Stimulated activated CD8-positive, alpha-beta memory T cell treated with anti-CD3 and anti-CD28 coated beads, Interleukin-15, amount 100 ng/mL, for 1 hour (primary cell): ENCODE measurements at regions not wholly inside any gene's neighbourhood (a gene's known extent, or its start where the extent isn't known, plus 50 kb on each side); places are given as distances from the start of the nearest gene placed in this dataset.
"Not testable (repeated sequence)": the region's sequence is repeated elsewhere in the genome, so short reads cannot be mapped to it uniquely, and the experiment has no call there.

Source experiments
- DNase-seq: peaks from one replicate; pipeline ENCODE4 v3.0.0-alpha.2; 2020; ENCODE audit warnings: low read depth

DNA sequence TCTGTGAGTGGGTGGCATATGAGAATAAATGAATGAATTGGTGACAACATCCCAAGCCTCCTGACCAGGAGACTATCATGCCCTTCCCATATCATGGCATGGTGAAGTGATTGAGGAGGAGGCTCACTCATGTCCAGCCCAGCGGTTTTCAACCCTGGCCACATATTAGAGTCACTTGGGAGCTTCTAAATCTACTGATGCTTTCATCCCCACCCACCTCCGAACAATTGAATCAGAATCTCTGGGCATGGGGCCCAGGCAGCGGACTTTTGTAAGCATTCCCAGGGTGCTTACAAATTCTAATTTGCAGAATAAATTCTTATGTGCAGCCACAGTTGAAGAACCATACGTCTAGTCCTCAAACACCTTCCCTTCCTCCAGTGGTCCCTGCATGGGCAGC is 81.7 kb upstream of the SEC11C start:
- DNase-seq, result no peak

DNA sequence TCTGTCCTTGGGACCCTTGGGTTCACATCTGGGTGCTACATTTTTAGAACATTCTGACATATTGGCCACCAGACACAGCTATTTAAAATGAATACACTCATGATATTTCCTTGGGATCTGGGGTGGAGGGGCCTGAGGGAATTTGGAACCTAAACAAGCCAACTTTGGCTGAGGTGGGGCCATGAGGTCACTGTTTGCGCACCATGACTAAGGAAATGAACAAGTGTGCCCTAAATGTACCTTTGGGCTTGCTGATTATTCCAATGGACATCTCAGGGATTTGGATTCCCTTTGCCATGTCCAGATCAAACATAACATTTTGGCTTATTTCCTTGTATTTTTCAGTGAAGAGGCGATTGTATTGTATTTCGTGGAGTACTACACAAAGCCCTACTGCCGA is 80.5 kb upstream of the SEC11C start:
- no peak for DNase-seq

DNA sequence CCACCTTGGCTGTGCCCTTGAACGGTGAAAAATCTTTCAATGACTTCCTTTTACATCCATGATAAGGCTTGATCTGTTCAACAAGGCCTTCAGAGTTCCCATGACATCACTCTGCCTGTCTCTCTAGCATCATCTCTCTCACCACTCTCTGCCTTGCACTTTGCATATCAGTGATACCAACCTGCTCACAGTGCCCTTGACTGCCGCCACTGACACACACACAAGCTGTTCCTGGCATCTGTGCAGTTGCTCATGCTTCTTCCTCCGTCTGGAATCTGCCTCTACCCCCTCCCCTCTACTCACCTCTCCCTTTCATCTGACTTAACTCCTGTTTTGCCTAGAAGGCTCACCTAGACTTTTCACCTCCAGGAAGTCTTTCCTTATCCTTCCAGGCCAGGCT is 79.1 kb upstream of the SEC11C start:
- DNase-seq, result no peak

DNA sequence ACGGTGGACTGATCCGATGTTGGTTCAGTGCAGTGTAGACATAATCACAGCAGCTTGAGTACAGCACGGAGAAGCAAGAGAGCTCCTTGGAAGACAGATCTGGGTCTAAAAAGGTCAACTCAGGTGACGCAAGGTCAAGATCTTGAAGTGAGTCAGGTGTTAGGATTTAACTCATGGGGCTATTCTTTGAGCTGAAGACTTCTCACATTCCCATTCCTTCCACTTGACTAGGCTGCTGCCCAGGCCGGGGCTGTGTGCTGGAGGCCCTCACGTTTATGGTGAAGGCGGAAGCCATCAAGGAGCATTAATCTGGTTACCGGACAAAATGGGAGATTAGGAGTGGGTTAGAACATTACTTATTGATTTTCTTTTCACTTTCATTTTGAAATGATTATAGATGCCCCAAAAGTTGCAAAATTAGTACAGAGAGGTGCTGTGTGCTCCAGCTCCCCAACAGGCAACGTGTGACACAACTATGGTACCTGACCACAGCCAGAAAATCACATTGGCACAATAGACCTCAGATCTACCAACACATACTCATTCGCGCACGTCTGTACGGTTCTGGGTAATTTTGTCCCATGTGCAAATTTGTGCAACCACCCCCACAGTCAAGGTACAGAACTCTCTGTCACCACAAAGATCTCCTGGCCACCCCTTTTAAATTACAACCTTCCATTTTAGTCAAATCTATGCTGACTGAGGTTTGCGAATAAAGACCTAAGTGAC is 77.6 kb upstream of the SEC11C start:
- no peak for DNase-seq

DNA sequence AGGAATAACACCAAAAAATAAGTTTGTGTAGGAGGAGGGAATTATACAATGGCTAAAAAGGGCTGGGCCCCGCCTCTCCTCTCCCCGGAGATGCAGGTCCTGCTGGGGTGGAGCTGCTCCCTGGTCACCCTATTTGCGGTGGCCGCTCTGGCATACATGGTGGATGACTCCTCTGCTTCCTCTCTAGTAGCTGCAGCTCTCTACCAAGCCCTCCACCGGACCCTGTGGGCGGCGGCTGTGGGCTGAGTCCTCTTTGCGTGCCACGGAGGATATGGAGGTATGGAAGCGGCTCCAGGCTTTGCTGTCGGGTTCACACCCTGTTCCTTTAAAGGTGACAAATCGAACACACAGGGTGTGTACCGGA is 77.1 kb upstream of the SEC11C start:
- no peak for DNase-seq

DNA sequence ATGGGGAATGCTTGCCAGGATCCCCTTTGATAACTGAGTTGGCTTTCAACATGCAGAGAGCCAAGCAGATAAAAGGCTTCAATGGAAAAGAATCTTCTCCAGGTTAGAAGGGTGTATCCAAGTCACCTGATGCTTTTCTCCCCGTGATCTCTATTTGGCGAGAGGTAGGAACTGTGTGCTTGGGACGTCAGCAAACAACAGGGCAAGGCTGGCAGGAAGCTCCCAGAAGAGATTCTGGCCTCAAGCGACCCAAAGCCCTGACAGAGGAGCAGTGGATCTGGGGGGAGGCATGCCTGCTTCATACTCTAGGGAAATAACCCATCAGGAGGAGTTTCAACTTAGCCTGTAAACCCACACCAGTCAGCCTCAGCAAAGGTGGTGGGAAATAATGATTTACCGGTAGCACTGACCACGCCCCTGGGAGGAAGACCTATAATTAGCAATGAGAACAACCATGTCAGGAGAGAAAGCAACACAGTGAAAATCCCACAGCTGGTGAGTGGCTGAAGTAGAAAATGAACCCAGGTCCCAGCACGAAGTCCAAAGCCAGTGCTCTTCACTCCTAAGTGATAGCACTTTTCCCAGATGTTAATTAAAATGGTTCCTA is 76.3 kb upstream of the SEC11C start:
- DNase-seq, result no peak

DNA sequence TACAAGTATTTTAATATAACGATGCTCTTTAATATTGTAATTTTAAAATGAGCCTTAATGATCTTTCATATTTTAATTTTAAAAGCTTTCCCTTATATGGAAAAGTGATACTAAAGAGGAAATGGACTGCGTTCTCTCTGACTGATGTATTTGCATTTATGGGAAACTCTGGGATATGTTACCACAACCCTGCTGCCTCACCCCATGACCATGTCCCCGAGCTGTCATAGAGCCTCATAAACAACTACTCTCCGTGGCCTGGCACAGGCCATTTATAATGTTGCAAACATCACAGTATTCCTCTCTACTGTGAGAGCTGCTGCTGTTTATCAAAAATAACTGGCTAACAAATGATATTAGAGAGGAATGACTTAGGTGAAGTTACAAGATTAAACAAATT is 75.8 kb upstream of the SEC11C start:
- DNase-seq, result no peak

DNA sequence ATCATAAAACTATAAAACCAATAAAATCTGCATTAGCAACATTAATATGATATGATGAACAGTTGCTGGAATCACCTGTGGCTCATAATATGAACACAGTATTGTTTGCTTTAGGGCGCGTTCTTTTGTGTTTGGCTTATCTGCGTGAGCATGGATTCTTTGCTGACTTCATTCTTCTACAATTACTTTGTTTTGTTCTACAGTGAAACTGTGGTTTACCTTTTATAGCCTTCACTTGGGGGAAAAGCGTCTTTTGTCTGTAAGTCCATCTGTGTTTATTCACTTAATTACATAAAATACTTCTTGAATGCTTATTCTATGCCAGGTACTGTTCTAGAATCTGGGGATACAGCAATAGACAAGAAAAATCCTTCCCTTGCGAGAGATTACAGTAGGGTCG is 74.0 kb upstream of the SEC11C start:
- DNase-seq, result no peak

DNA sequence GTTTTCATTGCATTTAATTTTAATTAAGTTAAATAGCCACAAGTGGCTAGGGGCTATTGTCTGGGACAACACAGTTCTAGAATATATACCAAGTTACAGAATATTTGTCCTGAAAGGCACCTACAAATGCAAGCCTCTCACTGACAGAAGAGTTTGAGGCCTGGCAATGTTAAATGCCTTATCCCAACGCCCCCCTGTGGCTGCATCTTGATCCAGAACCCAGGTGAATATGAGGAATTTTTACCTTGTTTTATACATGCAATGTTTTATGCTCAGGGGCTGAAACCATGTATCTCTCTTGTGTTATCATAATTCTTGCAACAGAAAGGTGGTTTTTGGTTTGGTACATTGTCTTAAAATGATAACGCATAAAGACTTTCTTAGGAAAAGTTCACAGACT is 71.8 kb upstream of the SEC11C start:
- no peak for DNase-seq

DNA sequence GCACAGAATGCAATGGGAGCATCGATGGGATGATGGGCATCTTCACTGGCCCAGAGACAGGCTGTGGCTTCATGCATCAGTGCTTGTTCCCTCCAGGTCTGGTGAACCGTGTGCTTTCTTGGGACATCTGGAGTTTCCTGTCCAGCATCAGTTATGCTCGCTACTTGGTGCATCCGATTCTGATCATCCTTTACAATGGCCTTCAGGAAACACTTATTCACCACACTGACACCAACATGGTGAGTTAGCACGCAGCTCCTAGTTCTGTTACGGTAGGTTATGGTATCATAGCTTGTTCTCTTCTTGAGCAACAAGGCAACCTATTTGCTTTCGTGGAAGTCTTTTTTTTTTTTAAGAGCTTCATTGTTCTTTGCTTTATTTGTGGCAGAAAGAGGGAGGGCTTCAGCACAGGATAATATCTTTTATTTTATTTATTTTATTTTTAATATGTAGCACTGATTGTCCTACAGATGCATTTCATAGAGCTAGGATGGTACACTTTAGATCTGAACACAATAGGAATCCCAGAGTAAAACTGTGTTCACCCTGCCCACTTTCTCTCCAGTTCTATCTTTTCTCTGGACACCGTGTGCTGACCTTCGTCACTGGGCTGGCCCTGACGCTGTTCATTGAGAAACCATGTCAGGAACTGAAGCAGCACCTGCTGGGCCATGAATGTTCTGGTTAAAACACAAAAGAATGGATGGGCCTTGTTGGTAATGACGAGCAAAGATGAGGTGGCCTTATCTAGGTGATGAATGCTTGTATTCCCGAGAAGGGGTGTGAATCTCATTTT is 71.2 kb upstream of the SEC11C start:
- DNase-seq, result no peak

DNA sequence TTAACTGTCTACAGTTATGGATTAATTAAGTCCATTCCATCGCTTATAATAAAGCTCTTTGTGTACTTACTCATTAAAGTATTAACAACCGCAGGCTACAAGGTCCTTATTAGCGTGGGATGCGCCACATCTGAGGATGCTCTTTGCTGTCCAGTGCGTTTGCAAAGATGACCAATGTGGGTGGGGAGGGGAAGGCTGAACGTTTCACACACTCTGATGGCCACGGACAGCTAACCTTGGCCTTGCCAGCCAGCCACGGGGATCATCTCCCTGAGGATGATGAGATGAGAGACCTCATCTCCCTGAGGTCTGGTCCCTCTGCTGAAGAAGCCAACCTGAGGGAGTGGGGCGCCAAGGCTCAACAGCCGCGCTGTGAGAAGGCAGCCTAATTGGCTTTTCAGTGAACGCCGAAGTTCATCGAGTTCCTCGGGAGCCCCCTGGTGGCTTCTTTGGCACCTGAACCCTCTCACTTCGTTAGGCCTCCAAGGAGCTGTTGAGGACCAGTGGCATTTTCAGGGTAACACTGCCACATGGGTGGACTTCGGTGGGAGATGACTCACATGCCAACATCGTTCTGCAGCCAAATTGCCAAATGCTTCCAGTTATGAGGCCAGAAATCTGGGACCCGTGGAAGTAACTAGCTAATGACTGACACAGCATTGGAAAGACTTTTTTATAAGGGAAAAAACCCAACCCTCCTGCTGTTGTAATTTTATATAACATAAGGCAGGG is 69.3 kb upstream of the SEC11C start:
- DNase-seq, result peak; percentile 68

DNA sequence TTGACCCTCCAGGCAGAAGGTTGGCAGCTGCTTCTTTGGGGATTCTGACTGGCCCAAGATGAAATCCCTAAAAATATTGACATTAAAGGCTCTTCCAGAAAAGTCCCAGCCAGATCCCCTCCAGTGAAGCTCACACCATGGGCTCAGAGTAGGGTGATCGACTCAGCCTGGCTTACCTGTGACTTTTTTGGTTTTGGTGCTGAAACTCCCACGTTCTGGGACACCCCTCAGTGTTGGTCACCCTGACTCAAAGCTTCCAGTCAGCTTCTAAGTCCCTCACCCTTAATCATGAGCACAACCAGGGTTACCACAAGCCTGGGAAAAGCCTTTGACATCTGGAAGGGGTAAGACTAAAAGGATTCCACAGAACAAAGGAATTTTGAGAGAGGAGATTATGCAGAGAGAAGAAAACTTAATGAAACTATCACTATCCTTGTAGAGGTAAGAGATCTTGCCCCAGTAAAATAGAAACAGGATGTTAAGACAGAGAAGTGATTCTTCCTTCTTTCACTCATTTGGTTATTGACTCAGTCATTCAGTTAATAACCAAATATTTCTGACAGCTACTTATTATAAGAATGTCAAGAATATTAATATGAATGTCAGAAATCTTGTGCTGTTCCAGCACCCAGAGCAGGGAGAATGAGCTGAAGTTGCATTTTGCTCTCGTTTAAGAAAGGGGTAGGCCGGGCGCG is 66.8 kb upstream of the SEC11C start:
- no peak for DNase-seq

DNA sequence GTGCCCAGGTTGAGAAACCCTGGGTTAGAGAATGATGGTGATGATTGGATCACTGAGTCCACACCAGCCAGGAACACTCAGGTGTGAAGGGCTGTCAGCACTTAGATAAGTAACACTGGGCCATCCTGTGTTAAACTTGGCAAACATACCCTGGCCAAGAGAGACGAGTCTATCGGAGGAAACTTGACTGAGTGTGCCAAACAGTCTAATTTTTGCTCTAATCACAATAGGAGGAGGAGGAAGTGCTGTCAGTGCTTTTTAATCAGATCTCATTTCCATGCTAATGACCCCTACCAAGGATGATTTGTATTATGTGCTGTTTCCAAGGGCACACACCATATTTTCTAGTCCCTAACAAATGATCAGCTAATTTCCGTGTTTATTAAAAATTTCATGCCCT is 63.8 kb upstream of the SEC11C start:
- no peak for DNase-seq

DNA sequence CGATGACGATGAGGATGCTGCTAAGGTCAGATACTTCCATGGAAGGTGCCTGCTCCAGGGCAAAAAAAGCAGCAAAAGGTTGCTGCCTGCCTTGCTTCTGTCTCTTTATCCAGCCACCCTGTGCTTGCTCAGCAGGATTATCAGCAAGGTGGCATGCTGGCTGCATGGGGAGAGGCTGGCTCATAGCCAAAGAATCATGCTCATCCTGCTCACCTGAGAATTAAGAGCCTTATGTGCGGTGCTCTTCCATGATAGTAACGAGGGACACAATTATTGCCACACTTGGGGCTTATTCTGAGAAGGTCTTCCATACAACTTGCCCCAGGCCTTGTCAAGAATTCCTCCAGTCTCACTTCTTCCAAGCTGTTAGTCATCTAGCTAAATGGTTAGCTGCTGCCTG is 60.4 kb upstream of the SEC11C start:
- DNase-seq, result no peak

DNA sequence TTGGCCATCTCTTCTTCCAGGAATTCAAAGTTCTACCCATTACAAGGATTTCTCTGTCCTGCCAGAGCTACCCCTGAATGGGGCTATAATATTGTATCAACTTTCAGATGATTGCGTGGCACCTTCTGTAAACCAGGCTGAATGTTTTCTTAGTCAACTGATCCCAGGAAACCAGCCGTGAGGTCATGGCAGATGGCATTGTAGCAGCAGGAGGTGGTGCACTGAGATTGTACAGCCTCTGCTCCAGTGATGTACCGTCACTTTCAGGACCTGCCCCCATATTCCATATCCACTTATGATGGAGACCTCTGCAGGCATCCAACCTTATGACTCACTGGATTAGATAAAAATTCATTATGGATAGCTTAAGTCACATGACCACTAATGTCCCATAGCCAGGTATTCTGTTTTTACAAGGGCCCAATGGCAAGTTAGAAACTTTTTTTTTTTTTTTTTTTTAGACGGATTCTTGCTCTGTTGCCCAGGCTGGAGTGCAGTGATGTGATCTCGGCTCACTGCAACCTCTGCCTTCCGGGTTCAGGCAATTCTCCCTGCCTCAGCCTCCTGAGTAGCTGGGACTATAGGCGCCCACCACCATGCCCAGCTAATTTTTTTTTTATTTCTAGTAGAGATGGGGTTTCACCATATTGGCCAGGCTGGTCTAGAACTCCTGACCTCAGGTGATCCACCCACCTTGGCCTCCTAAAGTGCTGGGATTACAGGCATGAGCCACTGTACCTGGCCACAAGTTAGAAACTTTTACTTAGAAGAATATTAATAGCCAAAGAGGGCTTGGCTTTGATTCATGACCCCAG is 59.8 kb upstream of the SEC11C start:
- not testable (repeated sequence) for DNase-seq

DNA sequence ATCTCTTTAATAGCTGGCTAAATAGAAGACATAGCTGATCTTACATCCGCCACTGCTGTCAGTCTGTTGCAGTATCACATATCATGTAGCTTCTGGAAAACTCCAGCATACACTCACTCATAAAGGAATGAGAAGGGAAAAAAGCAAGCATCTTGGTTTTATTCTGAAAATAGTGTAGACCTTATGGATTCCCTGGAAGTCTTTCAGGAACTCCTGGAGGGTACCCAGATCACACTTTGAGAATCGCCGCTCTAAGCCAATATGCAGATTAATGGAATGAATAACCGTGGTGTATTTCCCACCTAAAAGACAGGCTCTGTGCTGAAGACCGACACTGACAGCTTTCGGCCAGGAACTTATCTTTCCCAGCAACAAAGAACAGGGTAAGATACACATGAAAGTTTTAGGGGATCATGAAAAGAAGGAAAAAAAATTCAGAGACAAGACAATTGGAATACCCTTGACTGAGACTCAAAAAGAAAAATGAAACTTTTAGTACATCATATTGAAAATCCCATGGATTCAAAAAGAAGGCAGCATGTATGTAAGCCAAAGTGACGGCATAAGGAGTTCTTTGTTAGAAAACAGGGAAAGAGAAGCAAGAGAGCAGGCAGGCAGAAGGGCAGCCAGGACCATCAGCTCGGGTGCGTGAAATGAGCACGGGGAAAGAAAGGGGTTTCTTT is 56.4 kb upstream of the SEC11C start:
- no peak for DNase-seq

DNA sequence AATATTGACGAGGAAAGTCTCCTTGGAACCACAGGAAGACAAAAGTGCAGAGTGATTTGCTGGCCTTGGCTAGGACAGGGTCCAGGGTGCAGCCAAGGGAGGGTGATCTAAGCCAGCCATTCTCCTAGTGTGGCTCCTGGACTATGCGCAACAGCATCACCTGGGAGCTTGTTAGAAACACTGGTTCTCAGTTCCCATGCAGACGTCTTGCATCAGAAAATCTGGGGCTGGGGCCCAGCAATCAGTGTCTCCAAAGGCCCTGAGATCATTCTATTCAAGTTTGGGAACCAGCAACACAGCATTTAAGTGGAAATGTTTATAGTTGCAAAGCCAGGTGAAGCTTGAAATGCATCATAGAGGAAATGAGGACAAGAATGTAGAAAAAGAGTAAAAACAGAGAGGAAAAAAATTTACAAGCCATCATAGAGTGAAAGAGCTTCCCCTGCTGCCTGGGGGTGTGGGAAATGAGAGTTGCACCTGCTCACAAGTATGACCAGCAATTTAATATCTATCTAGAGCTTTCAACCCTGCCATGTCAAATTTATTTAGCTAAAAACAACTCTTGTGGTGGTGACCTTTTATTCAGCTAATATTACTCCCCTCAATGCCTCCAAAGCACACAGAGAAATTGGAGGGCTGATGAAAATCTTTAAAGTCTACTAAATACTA is 54.4 kb upstream of the SEC11C start:
- DNase-seq, result no peak

DNA sequence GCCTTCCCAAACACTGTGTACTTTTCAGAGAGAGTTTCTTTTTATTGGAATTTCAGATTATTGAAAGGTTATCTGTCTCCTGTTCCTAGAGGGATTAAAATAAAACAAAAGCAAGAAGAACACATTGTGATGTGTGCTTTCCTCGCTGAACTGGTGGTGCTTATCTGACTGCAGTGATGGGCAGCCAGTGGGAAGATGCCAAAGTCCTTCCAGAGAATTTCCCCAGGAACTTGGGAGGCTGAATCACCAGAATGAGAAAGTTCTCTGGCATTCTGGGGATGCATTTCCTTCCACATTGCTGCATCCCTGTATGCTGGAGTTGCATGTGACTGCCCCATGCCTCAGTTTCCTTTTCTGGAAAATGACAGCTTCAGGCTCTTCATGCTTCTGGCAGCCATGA is 53.9 kb upstream of the SEC11C start:
- DNase-seq, result no peak

DNA sequence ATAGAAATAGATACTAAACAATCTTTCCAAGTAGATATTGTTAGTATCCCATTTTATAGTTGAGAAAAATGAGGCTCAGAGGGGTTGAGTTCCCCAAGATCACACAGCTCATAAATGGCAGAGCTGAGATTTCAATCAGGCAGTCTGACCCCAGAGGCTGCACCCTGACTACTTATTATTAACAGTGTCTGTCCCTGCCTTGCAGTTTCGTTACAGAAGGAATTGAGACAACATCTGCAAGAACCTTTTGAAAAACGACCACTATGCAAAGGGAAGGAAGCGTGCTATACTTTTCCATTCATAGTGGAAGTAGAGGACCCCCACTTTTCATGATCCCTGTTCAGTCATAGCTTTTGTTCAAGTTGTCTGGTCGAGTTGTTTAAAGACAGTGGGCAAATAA is 53.2 kb upstream of the SEC11C start:
- no peak for DNase-seq

DNA sequence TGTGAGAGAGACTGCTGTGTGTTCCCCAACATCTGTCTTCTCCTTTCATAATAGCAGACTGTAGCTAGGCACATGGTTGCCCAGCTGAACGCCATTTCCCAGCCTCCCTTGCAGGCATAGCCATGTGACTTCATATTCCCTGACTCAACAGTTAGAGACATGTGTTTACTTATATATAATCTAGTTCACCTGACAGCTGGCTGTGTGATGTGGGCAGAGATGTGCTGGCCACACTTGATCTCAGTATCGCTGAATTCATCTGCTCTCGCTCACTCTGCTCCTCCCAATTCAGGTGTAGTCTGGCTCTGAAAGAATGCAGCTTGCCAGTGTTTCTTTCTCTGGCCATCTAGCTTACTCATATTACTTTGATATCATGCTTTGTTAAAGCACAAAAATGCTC is 52.3 kb upstream of the SEC11C start:
- no peak for DNase-seq
